MG63 (cell line): ENCODE measurements at regions not wholly inside any gene's neighbourhood (a gene's known extent, or its start where the extent isn't known, plus 50 kb on each side); places are given as distances from the start of the nearest gene placed in this dataset.
"Not testable (repeated sequence)": the region's sequence is repeated elsewhere in the genome, so short reads cannot be mapped to it uniquely, and the experiment has no call there.

Experiments
- DNase-seq: peaks from one replicate; pipeline ENCODE4 v3.0.0-alpha.2; 2020
- H3K27me3 ChIP-seq: fragments of 250-450 bp; sonication (Bioruptor Pico); 2 replicates; pipeline ENCODE4 v1.5.1; 2020; ENCODE audit warnings: mild to moderate bottlenecking, moderate library complexity
- H3K36me3 ChIP-seq: fragments of 250-450 bp; sonication (Bioruptor Pico); 2 replicates; pipeline ENCODE4 v1.5.1; 2020; ENCODE audit warnings: mild to moderate bottlenecking, moderate library complexity
- H3K4me3 ChIP-seq: fragments of 250-450 bp; sonication (Bioruptor Pico); 2 replicates; pipeline ENCODE4 v1.5.1; 2020; ENCODE audit warnings: mild to moderate bottlenecking, moderate library complexity
- H3K9me3 ChIP-seq: fragments of 250-450 bp; sonication (Bioruptor Pico); 2 replicates; pipeline ENCODE4 v1.5.1; 2020; ENCODE audit warnings: mild to moderate bottlenecking, moderate library complexity

GRCh38 chr4:82136161-82136801 lies 237.5 kb downstream of the HNRNPD start:
- Histone ChIP-seq H3K27me3 (no peaks in the 10 kb centered on the region), H3K9me3 (no peaks in the 10 kb centered on the region), H3K4me3 (no peak overlapping the region), H3K36me3 (no peaks in the 10 kb centered on the region)
- DNase-seq = no peak

- Histone ChIP-seq H3K4me3 (no peak overlapping the region), H3K9me3 (no peaks in the 10 kb centered on the region), H3K36me3 (no peaks in the 10 kb centered on the region), H3K27me3 (no peaks in the 10 kb centered on the region)
- DNase-seq = no peak
These were observed 245.4 kb downstream of the HNRNPD start for GRCh38 chr4:82128355-82128754.

GRCh38 chr4:82126512-82127040 lies 247.2 kb downstream of the HNRNPD start:
- no peaks in the 10 kb centered on the region for H3K27me3 ChIP-seq
- no peaks in the 10 kb centered on the region for H3K9me3 ChIP-seq
- DNase-seq = no peak
- H3K4me3 ChIP-seq = no peak overlapping the region
- H3K36me3 ChIP-seq = no peaks in the 10 kb centered on the region

GRCh38 chr4:82125787-82126297 lies 247.9 kb downstream of the HNRNPD start:
- Histone ChIP-seq H3K4me3 (no peak overlapping the region), H3K36me3 (no peaks in the 10 kb centered on the region), H3K9me3 (no peaks in the 10 kb centered on the region), H3K27me3 (no peaks in the 10 kb centered on the region)
- DNase-seq = no peak

GRCh38 chr4:82124932-82125786 lies 248.6 kb downstream of the HNRNPD start:
- Histone ChIP-seq H3K9me3 (no peaks in the 10 kb centered on the region), H3K36me3 (no peaks in the 10 kb centered on the region), H3K4me3 (no peak overlapping the region), H3K27me3 (no peaks in the 10 kb centered on the region)
- DNase-seq = no peak

- H3K36me3 ChIP-seq = no peaks in the 10 kb centered on the region
- no peaks in the 10 kb centered on the region for H3K27me3 ChIP-seq
- no peak for DNase-seq
- no peak overlapping the region for H3K4me3 ChIP-seq
- H3K9me3 ChIP-seq = no peaks in the 10 kb centered on the region
These were observed 249.4 kb downstream of the HNRNPD start for GRCh38 chr4:82124365-82124764.

- no peak for DNase-seq
- no peaks in the 10 kb centered on the region for H3K27me3 ChIP-seq
- no peaks in the 10 kb centered on the region for H3K9me3 ChIP-seq
- no peaks in the 10 kb centered on the region for H3K36me3 ChIP-seq
- H3K4me3 ChIP-seq = no peak overlapping the region
These were observed 249.9 kb downstream of the HNRNPD start for GRCh38 chr4:82123934-82124333.

- H3K4me3 ChIP-seq, H3K9me3 ChIP-seq, H3K36me3 ChIP-seq, DNase-seq, H3K27me3 ChIP-seq: not testable (repeated sequence)
These were observed 258.6 kb downstream of the HNRNPD start for GRCh38 chr4:82115183-82115582.

GRCh38 chr4:82108506-82108905 lies 265.3 kb downstream of the HNRNPD start:
- H3K36me3 ChIP-seq = no peaks in the 10 kb centered on the region
- H3K27me3 ChIP-seq = no peaks in the 10 kb centered on the region
- no peak for DNase-seq
- no peaks in the 10 kb centered on the region for H3K9me3 ChIP-seq
- H3K4me3 ChIP-seq = no peak overlapping the region

GRCh38 chr4:82104578-82104977 lies 269.2 kb downstream of the HNRNPD start:
- Histone ChIP-seq H3K27me3 (no peaks in the 10 kb centered on the region), H3K4me3 (no peak overlapping the region), H3K36me3 (no peaks in the 10 kb centered on the region), H3K9me3 (no peaks in the 10 kb centered on the region)
- no peak for DNase-seq

- DNase-seq = peak; percentile 59
- H3K9me3 ChIP-seq = no peaks in the 10 kb centered on the region
- H3K27me3 ChIP-seq = no peaks in the 10 kb centered on the region
- no peak overlapping the region for H3K4me3 ChIP-seq
- H3K36me3 ChIP-seq = no peaks in the 10 kb centered on the region
These were observed 273.7 kb downstream of the HNRNPD start for GRCh38 chr4:82099928-82100579.

- Histone ChIP-seq H3K9me3 (no peaks in the 10 kb centered on the region), H3K4me3 (no peak overlapping the region), H3K27me3 (no peaks in the 10 kb centered on the region), H3K36me3 (no peaks in the 10 kb centered on the region)
- peak; percentile 61 for DNase-seq
These were observed 276.3 kb downstream of the HNRNPD start for GRCh38 chr4:82097504-82097903.

GRCh38 chr4:82090717-82091116 lies 283.1 kb downstream of the HNRNPD start:
- Histone ChIP-seq H3K4me3 (no peak overlapping the region), H3K27me3 (no peaks in the 10 kb centered on the region), H3K9me3 (no peaks in the 10 kb centered on the region), H3K36me3 (no peaks in the 10 kb centered on the region)
- no peak for DNase-seq

- H3K36me3 ChIP-seq = no peaks in the 10 kb centered on the region
- H3K9me3 ChIP-seq = no peaks in the 10 kb centered on the region
- H3K4me3 ChIP-seq = no peak overlapping the region
- H3K27me3 ChIP-seq = no peaks in the 10 kb centered on the region
- DNase-seq = no peak
These were observed 289.0 kb downstream of the HNRNPD start for GRCh38 chr4:82084747-82085146.

GRCh38 chr4:82077471-82077995 lies 296.3 kb downstream of the HNRNPD start:
- DNase-seq, H3K4me3 ChIP-seq, H3K36me3 ChIP-seq, H3K27me3 ChIP-seq, H3K9me3 ChIP-seq: not testable (repeated sequence)

GRCh38 chr4:82076809-82077208 lies 297.0 kb downstream of the HNRNPD start:
- DNase-seq = no peak
- no peaks in the 10 kb centered on the region for H3K36me3 ChIP-seq
- no peaks in the 10 kb centered on the region for H3K9me3 ChIP-seq
- H3K4me3 ChIP-seq = no peak overlapping the region
- no peaks in the 10 kb centered on the region for H3K27me3 ChIP-seq

GRCh38 chr4:82076359-82076758 lies 297.4 kb downstream of the HNRNPD start:
- DNase-seq = no peak
- Histone ChIP-seq H3K4me3 (no peak overlapping the region), H3K9me3 (no peaks in the 10 kb centered on the region), H3K27me3 (no peaks in the 10 kb centered on the region), H3K36me3 (no peaks in the 10 kb centered on the region)
